MM.1S (cell line): ENCODE measurements at regions not wholly inside any gene's neighbourhood (a gene's known extent, or its start where the extent isn't known, plus 50 kb on each side); places are given as distances from the start of the nearest gene placed in this dataset.

Experiments used
- DNase-seq: peaks from one replicate; pipeline ENCODE4 v3.0.0-alpha.2; 2015
- H2AFZ ChIP-seq: fragments of 300-600 bp; sonication (generic); 2 replicates; pipeline ENCODE4 v1.6.0; 2016; ENCODE audit warnings: antibody characterized with exemption, low read length
- H3F3A ChIP-seq: fragments of 300-600 bp; sonication (generic); 2 replicates; pipeline ENCODE4 v1.6.1; 2016; ENCODE audit warnings: mild to moderate bottlenecking, antibody characterized with exemption, low read length, moderate library complexity, mixed read lengths; ENCODE audit not compliant: insufficient read depth
- H3K27ac ChIP-seq: fragments of 300-600 bp; sonication (generic); 2 replicates; pipeline ENCODE4 v1.5.1; 2016; ENCODE audit warnings: mild to moderate bottlenecking, low read length
- H3K27me3 ChIP-seq: fragments of 300-600 bp; sonication (generic); replicated peaks from 2 replicates; pipeline ENCODE4 v1.6.0; 2016; ENCODE audit warnings: low read length; ENCODE audit not compliant: insufficient read depth
- H3K36me3 ChIP-seq: fragments of 300-600 bp; sonication (generic); replicated peaks from 2 replicates; pipeline ENCODE4 v1.6.1; 2016; ENCODE audit warnings: mild to moderate bottlenecking, low read length, mixed read lengths; ENCODE audit not compliant: insufficient read depth
- H3K4me1 ChIP-seq: fragments of 300-600 bp; sonication (generic); 2 replicates; pipeline ENCODE4 v1.6.1; 2016; ENCODE audit warnings: low read length, mixed read lengths
- H3K4me2 ChIP-seq: fragments of 300-600 bp; sonication (generic); 2 replicates; pipeline ENCODE4 v1.6.0; 2016; ENCODE audit warnings: low read depth, low read length
- H3K4me3 ChIP-seq: fragments of 300-600 bp; sonication (generic); 2 replicates; pipeline ENCODE4 v1.5.1; 2016; ENCODE audit warnings: low read length, mixed read lengths
- H3K79me2 ChIP-seq: fragments of 300-600 bp; sonication (generic); 2 replicates; pipeline ENCODE4 v1.6.1; 2016; ENCODE audit warnings: mixed run types, low read length, mixed read lengths
- H3K9ac ChIP-seq: fragments of 300-600 bp; sonication (generic); 2 replicates; pipeline ENCODE4 v1.6.1; 2016; ENCODE audit warnings: low read length, mixed read lengths
- H3K9me2 ChIP-seq: fragments of 300-600 bp; sonication (generic); replicated peaks from 2 replicates; pipeline ENCODE4 v1.6.1; 2016; ENCODE audit warnings: mild to moderate bottlenecking, low read length, mixed read lengths; ENCODE audit not compliant: insufficient read depth
- H3K9me3 ChIP-seq: fragments of 300-600 bp; sonication (generic); replicated peaks from 2 replicates; pipeline ENCODE4 v1.6.1; 2016; ENCODE audit warnings: mild to moderate bottlenecking, low read length, mixed read lengths; ENCODE audit not compliant: insufficient read depth
- H4K20me1 ChIP-seq: fragments of 300-600 bp; sonication (generic); 2 replicates; pipeline ENCODE4 v1.6.1; 2016; ENCODE audit warnings: mild to moderate bottlenecking, low read length, moderate library complexity, mixed read lengths; ENCODE audit not compliant: insufficient read depth
- CTCF ChIP-seq: fragments of 300-600 bp; sonication (generic); IDR thresholded peaks from 2 replicates; pipeline ENCODE4 v1.5.1; 2016; ENCODE audit warnings: antibody characterized with exemption, low read length, mixed read lengths
- EZH2 ChIP-seq: fragments of 300-600 bp; sonication (generic); optimal IDR thresholded peaks from 2 replicates; pipeline ENCODE3; 2017; ENCODE audit warnings: low read depth, mild to moderate bottlenecking, antibody characterized with exemption, low read length, mixed read lengths
- EZH2phosphoT487 ChIP-seq: fragments of 300-600 bp; sonication (generic); IDR thresholded peaks from 2 replicates; pipeline ENCODE4 v1.6.1; 2018; ENCODE audit warnings: antibody characterized with exemption, low read length

GRCh38 chr17:77083531-77083930 is 57.2 kb upstream of the SEC14L1 start:
- H3K27ac ChIP-seq: peak overlapping the region; percentile 92
- peak overlapping the region; percentile 45 for H3K9ac ChIP-seq
- no peak overlapping the region; the same call in 1 of the 2 replicates for H2AFZ ChIP-seq
- H3K4me2 ChIP-seq: peak overlapping the region; percentile 28; the same call in 1 of the 2 replicates
- H4K20me1 ChIP-seq: no peaks in the 10 kb centered on the region
- H3F3A ChIP-seq: peaks cover 33% of the 10 kb centered on the region
- H3K4me1 ChIP-seq: peaks cover 36% of the 10 kb centered on the region
- H3K4me3 ChIP-seq: no peak overlapping the region
- DNase-seq: peak; percentile 97
- TF ChIP-seq EZH2phosphoT487 (no peak), CTCF (peak; percentile 34)
- peaks cover 18% of the 10 kb centered on the region for H3K79me2 ChIP-seq
- H3K36me3 ChIP-seq: no peaks in the 10 kb centered on the region
- no peaks in the 10 kb centered on the region for H3K9me3 ChIP-seq
- no peaks in the 10 kb centered on the region for H3K27me3 ChIP-seq
- H3K9me2 ChIP-seq: no peaks in the 10 kb centered on the region

GRCh38 chr17:77085926-77086432 is 54.8 kb upstream of the SEC14L1 start:
- H3F3A ChIP-seq: peaks cover 55% of the 10 kb centered on the region
- H3K4me2 ChIP-seq: peak overlapping the region; percentile 90
- H3K27ac ChIP-seq: peak overlapping the region; percentile 93
- peak overlapping the region; percentile 69 for H3K4me3 ChIP-seq
- no peaks in the 10 kb centered on the region for H3K9me2 ChIP-seq
- DNase-seq: peak; percentile 91
- no peaks in the 10 kb centered on the region for H4K20me1 ChIP-seq
- H3K79me2 ChIP-seq: peaks cover 41% of the 10 kb centered on the region
- H2AFZ ChIP-seq: peak overlapping the region; percentile 42
- no peaks in the 10 kb centered on the region for H3K9me3 ChIP-seq
- no peaks in the 10 kb centered on the region for H3K27me3 ChIP-seq
- TF ChIP-seq EZH2: no peak
- TF ChIP-seq CTCF: no peak
- TF ChIP-seq EZH2phosphoT487: no peak
- H3K36me3 ChIP-seq: no peaks in the 10 kb centered on the region
- H3K9ac ChIP-seq: peak overlapping the region; percentile 79
- peaks cover 39% of the 10 kb centered on the region for H3K4me1 ChIP-seq

- Histone ChIP-seq H3K9me2 (no peaks in the 10 kb centered on the region), H3K4me3 (peak overlapping the region; percentile 69), H3K9me3 (no peaks in the 10 kb centered on the region), H3K4me1 (peaks cover 44% of the 10 kb centered on the region), H3K27ac (peak overlapping the region; percentile 93), H3K4me2 (peak overlapping the region; percentile 90), H4K20me1 (no peaks in the 10 kb centered on the region), H3K79me2 (peaks cover 46% of the 10 kb centered on the region), H3K36me3 (peaks cover 3% of the 10 kb centered on the region; the same call in 1 of the 2 replicates), H3K9ac (peak overlapping the region; percentile 79), H3F3A (peaks cover 60% of the 10 kb centered on the region), H3K27me3 (no peaks in the 10 kb centered on the region), H2AFZ (peak overlapping the region; percentile 66)
- TF ChIP-seq CTCF: peak; percentile 93
- TF ChIP-seq EZH2phosphoT487: no peak
- peak; percentile 89 for DNase-seq
Observed at GRCh38 chr17:77086433-77087010, 54.2 kb upstream of the SEC14L1 start.
